ENCODE measurements at regions not wholly inside any gene's neighbourhood (a gene's known extent, or its start where the extent isn't known, plus 50 kb on each side); places are given as distances from the start of the nearest gene placed in this dataset.
"Not testable (repeated sequence)": the region's sequence is repeated elsewhere in the genome, so short reads cannot be mapped to it uniquely, and the experiment has no call there.

GRCh38 chr9:25827626-25828025 lies 149.4 kb upstream of the TUSC1 start:
- TF ChIP-seq ARNTL (CRISPR knock-in tag; IDR thresholded peaks at IDR 0.05; ENCODE audit: borderline replicate concordance, low read depth) = no peak
- TF ChIP-seq OSR1 (CRISPR knock-in tag; IDR thresholded peaks at IDR 0.05) = no peak
- ATAC-seq = no peak

- ATAC-seq = no peak
- TF ChIP-seq ISL1 (CRISPR knock-in tag; IDR thresholded peaks at IDR 0.05) = no peak
- TF ChIP-seq ZC3H10 (CRISPR knock-in tag; IDR thresholded peaks at IDR 0.05) = no peak
Measured at GRCh38 chr9:25816439-25816838, 138.2 kb upstream of the TUSC1 start.

- ATAC-seq = no peak
- no peak for TF ChIP-seq TOX (CRISPR knock-in tag; IDR thresholded peaks at IDR 0.05; ENCODE audit: borderline replicate concordance)
- TF ChIP-seq POU6F1 (CRISPR knock-in tag; IDR thresholded peaks at IDR 0.05; ENCODE audit: borderline replicate concordance, low read depth) = no peak
- no peak for TF ChIP-seq ZC3H10 (CRISPR knock-in tag; IDR thresholded peaks at IDR 0.05)
- TF ChIP-seq RARB (CRISPR knock-in tag; IDR thresholded peaks at IDR 0.05) = no peak
- no peak for TF ChIP-seq ZNF565 (CRISPR knock-in tag; conservative IDR thresholded peaks at IDR 0.05; ENCODE audit: low read depth)
- no peak for TF ChIP-seq OSR1 (CRISPR knock-in tag; IDR thresholded peaks at IDR 0.05)
- TF ChIP-seq SNAI2 (CRISPR knock-in tag; IDR thresholded peaks at IDR 0.05) = no peak
- no peak for TF ChIP-seq TCF4 (CRISPR knock-in tag; IDR thresholded peaks at IDR 0.05; ENCODE audit: borderline replicate concordance)
Measured at GRCh38 chr9:25814023-25814422, 135.8 kb upstream of the TUSC1 start.

GRCh38 chr9:25813478-25813877 lies 135.2 kb upstream of the TUSC1 start:
- TF ChIP-seq SNAI2 (CRISPR knock-in tag; IDR thresholded peaks at IDR 0.05) (no peak), RARB (CRISPR knock-in tag; IDR thresholded peaks at IDR 0.05) (no peak), ZC3H10 (CRISPR knock-in tag; IDR thresholded peaks at IDR 0.05) (no peak), BACH2 (CRISPR knock-in tag; IDR thresholded peaks at IDR 0.05; ENCODE audit: borderline replicate concordance) (no peak), ZFP3 (CRISPR knock-in tag; IDR thresholded peaks at IDR 0.05) (no peak), POU6F1 (CRISPR knock-in tag; IDR thresholded peaks at IDR 0.05; ENCODE audit: borderline replicate concordance, low read depth) (no peak), ESRRG (CRISPR knock-in tag; IDR thresholded peaks at IDR 0.05) (no peak), ZNF70 (CRISPR knock-in tag; IDR thresholded peaks at IDR 0.05) (no peak), ZNF8 (CRISPR knock-in tag; IDR thresholded peaks at IDR 0.05) (no peak), CSRNP3 (CRISPR knock-in tag; IDR thresholded peaks at IDR 0.05) (no peak), TCF4 (CRISPR knock-in tag; IDR thresholded peaks at IDR 0.05; ENCODE audit: borderline replicate concordance) (no peak), OSR1 (CRISPR knock-in tag; IDR thresholded peaks at IDR 0.05) (no peak), ZNF565 (CRISPR knock-in tag; conservative IDR thresholded peaks at IDR 0.05; ENCODE audit: low read depth) (no peak), ARNTL (CRISPR knock-in tag; IDR thresholded peaks at IDR 0.05; ENCODE audit: borderline replicate concordance, low read depth) (no peak), CSDC2 (CRISPR knock-in tag; IDR thresholded peaks at IDR 0.05) (no peak)
- no peak for ATAC-seq

GRCh38 chr9:25808554-25808953 lies 130.3 kb upstream of the TUSC1 start:
- ATAC-seq = no peak
- TF ChIP-seq ZFP3 (CRISPR knock-in tag; IDR thresholded peaks at IDR 0.05) = no peak

GRCh38 chr9:25804856-25805255 lies 126.6 kb upstream of the TUSC1 start:
- ATAC-seq = no peak
- no peak for TF ChIP-seq OSR1 (CRISPR knock-in tag; IDR thresholded peaks at IDR 0.05)
- TF ChIP-seq ZFP30 (CRISPR knock-in tag; IDR thresholded peaks at IDR 0.05) = no peak
- TF ChIP-seq ISL1 (CRISPR knock-in tag; IDR thresholded peaks at IDR 0.05) = no peak

GRCh38 chr9:25801989-25802388 lies 123.7 kb upstream of the TUSC1 start:
- ATAC-seq = not testable (repeated sequence)

Data from SK-N-SH treated with all-trans-retinoic acid at 6 μM for 48 hours (cell line).